IMR-90 (cell line): ENCODE measurements at regions not wholly inside any gene's neighbourhood (a gene's known extent, or its start where the extent isn't known, plus 50 kb on each side); places are given as distances from the start of the nearest gene placed in this dataset.

ENCODE experiments used
- ATAC-seq: fragments of 200-7000 bp; cut with Tn5 transposase; 2 replicates; pipeline ENCODE4 v1.9.1; 2020; ENCODE audit warnings: low read depth, mild to moderate bottlenecking, moderate library complexity
- BruUV-seq: library from RNA; stranded (reverse); fragments of 400-500 nt; replicated peaks from 2 replicates; lab custom pipeline; 2021; lab: Mats Ljungman, UMichigan
- CTCF ChIA-PET: fragments of 300-600 bp; formaldehyde crosslinking; extraction: SDS; loops from one replicate; lab custom pipeline; 2021; ENCODE audit warnings: antibody characterized with exemption; lab: Yijun Ruan, JAX
- POLR2A ChIA-PET: fragments of 300-600 bp; sonication (Branson Sonifier 250); formaldehyde crosslinking; loops from one replicate; lab custom pipeline; 2022; ENCODE audit warnings: antibody characterized with exemption; ENCODE audit not compliant: unreplicated experiment; lab: Charles Lee
- DNase-seq: peaks from one replicate; pipeline ENCODE4 v3.0.0; 2013
- H2AFZ ChIP-seq: replicated peaks from 2 replicates; pipeline ENCODE3; 2013; ENCODE audit warnings: low read length, mild to moderate bottlenecking; ENCODE audit not compliant: poor library complexity
- H2AK5ac ChIP-seq: 2 replicates; pipeline ENCODE4 v1.6.1; 2013; ENCODE audit warnings: low read depth, low read length, inconsistent platforms
- H2AK9ac ChIP-seq: replicated peaks from 2 replicates; pipeline ENCODE3; 2013; ENCODE audit warnings: mild to moderate bottlenecking, low read depth, low read length, moderate library complexity; ENCODE audit not compliant: poor library complexity
- H2BK120ac ChIP-seq: 2 replicates; pipeline ENCODE4 v1.6.1; 2013; ENCODE audit warnings: low read depth, low read length, inconsistent platforms
- H2BK15ac ChIP-seq: 3 replicates; pipeline ENCODE4 v1.6.1; 2013; ENCODE audit warnings: low read depth, low read length, inconsistent platforms
- H2BK20ac ChIP-seq: 2 replicates; pipeline ENCODE4 v1.6.1; 2013; ENCODE audit warnings: low read depth, mild to moderate bottlenecking, inconsistent platforms, low read length, moderate library complexity
- H2BK5ac ChIP-seq: 2 replicates; pipeline ENCODE4 v1.6.1; 2013; ENCODE audit warnings: mild to moderate bottlenecking, low read depth, low read length, inconsistent platforms; ENCODE audit not compliant: poor library complexity, severe bottlenecking
- H3K14ac ChIP-seq: replicated peaks from 2 replicates; pipeline ENCODE4 v1.6.1; 2013; ENCODE audit warnings: low read depth, low read length, inconsistent platforms
- H3K18ac ChIP-seq: 2 replicates; pipeline ENCODE4 v1.6.1; 2013; ENCODE audit warnings: low read depth, low read length, control low read depth
- H3K23ac ChIP-seq: 2 replicates; pipeline ENCODE4 v1.6.1; 2013; ENCODE audit warnings: low read depth, low read length, inconsistent platforms
- H3K27ac ChIP-seq: 2 replicates; pipeline ENCODE4 v1.5.1; 2013; ENCODE audit warnings: mild to moderate bottlenecking, control low read depth, low read length; ENCODE audit not compliant: insufficient read depth
- H3K27me3 ChIP-seq: 2 replicates; pipeline ENCODE4 v1.6.1; 2013; ENCODE audit warnings: low read length; ENCODE audit not compliant: control insufficient read depth, insufficient read depth
- H3K36me3 ChIP-seq: 2 replicates; pipeline ENCODE4 v1.6.1; 2013; ENCODE audit warnings: low read length, mixed read lengths; ENCODE audit not compliant: control insufficient read depth, insufficient read depth
- H3K4ac ChIP-seq: 2 replicates; pipeline ENCODE4 v1.6.1; 2013; ENCODE audit warnings: low read depth, low read length, inconsistent platforms
- H3K4me1 ChIP-seq: 2 replicates; pipeline ENCODE4 v1.6.1; 2013; ENCODE audit warnings: low read length, mixed read lengths; ENCODE audit not compliant: control insufficient read depth, insufficient read depth
- H3K4me2 ChIP-seq: 2 replicates; pipeline ENCODE4 v1.6.1; 2013; ENCODE audit warnings: low read depth, mild to moderate bottlenecking, control low read depth, low read length, moderate library complexity
- H3K4me3 ChIP-seq: 2 replicates; pipeline ENCODE4 v1.5.1; 2013; ENCODE audit warnings: low read depth, mild to moderate bottlenecking, control low read depth, low read length, moderate library complexity; ENCODE audit not compliant: insufficient read depth
- H3K56ac ChIP-seq: 2 replicates; pipeline ENCODE4 v1.6.1; 2013; ENCODE audit warnings: low read length, inconsistent platforms; ENCODE audit not compliant: insufficient read depth; ENCODE audit errors: extremely low read depth
- H3K79me1 ChIP-seq, 2 experiments: 2 replicates each; pipeline ENCODE4 v1.6.1; 2013; ENCODE audit warnings: low read length in 2 of 2, inconsistent platforms in 1 of 2, low read depth in 1 of 2
- H3K9ac ChIP-seq: 2 replicates; pipeline ENCODE4 v1.6.1; 2013; ENCODE audit warnings: low read depth, low read length, control low read depth
- H3K9me1 ChIP-seq: 2 replicates; pipeline ENCODE4 v1.6.1; 2013; ENCODE audit warnings: low read length, inconsistent platforms; ENCODE audit not compliant: insufficient read depth
- H3K9me3 ChIP-seq: 2 replicates; pipeline ENCODE4 v1.6.1; 2013; ENCODE audit warnings: low read length; ENCODE audit not compliant: control insufficient read depth, insufficient read depth
- H4K20me1 ChIP-seq: 2 replicates; pipeline ENCODE4 v1.6.1; 2013; ENCODE audit warnings: low read length, inconsistent platforms; ENCODE audit not compliant: insufficient read depth
- H4K5ac ChIP-seq: 2 replicates; pipeline ENCODE4 v1.6.1; 2013; ENCODE audit warnings: mild to moderate bottlenecking, low read depth, low read length, control low read depth
- H4K8ac ChIP-seq, 2 experiments: 2 replicates each; pipeline ENCODE4 v1.6.1; 2013; ENCODE audit warnings: low read depth in 2 of 2, low read length in 2 of 2, control low read depth in 1 of 2, inconsistent platforms in 1 of 2
- H4K91ac ChIP-seq: 2 replicates; pipeline ENCODE4 v1.6.1; 2013; ENCODE audit warnings: low read depth, low read length, inconsistent platforms; ENCODE audit not compliant: insufficient read depth
- BHLHE40 ChIP-seq: fragments of 150-350 bp; IDR thresholded peaks from 2 replicates; pipeline ENCODE4 v1.6.1; 2016; ENCODE audit warnings: mild to moderate bottlenecking, low read depth, low read length
- CEBPB ChIP-seq: IDR thresholded peaks from 2 replicates; pipeline ENCODE4 v1.6.1; 2012; ENCODE audit warnings: low read depth, low read length, improper control_type of control experiment
- CHD1 ChIP-seq: IDR thresholded peaks from 2 replicates; pipeline ENCODE4 v1.6.1; 2012; ENCODE audit warnings: low read depth, low read length, improper control_type of control experiment
- CTCF ChIP-seq: conservative IDR thresholded peaks from 2 replicates; pipeline ENCODE4 v1.5.1; 2012; ENCODE audit warnings: mild to moderate bottlenecking, low read depth, low read length, improper control_type of control experiment
- ELK1 ChIP-seq: fragments of 150-350 bp; IDR thresholded peaks from 2 replicates; pipeline ENCODE4 v1.6.1; 2016; ENCODE audit warnings: low read depth, mild to moderate bottlenecking, low read length, moderate library complexity, borderline replicate concordance
- FOS ChIP-seq: fragments of 150-350 bp; IDR thresholded peaks from 2 replicates; pipeline ENCODE4 v1.6.1; 2016; ENCODE audit warnings: low read depth, low read length
- MAFK ChIP-seq: IDR thresholded peaks from 2 replicates; pipeline ENCODE4 v1.6.1; 2012; ENCODE audit warnings: low read depth, low read length, improper control_type of control experiment
- MAZ ChIP-seq: IDR thresholded peaks from 2 replicates; pipeline ENCODE4 v1.6.1; 2012; ENCODE audit warnings: low read depth, mild to moderate bottlenecking, low read length, improper control_type of control experiment, moderate library complexity, borderline replicate concordance
- NFE2L2 ChIP-seq: fragments of 150-350 bp; IDR thresholded peaks from 2 replicates; pipeline ENCODE4 v1.6.1; 2016; ENCODE audit warnings: low read depth, mild to moderate bottlenecking, low read length
- RAD21 ChIP-seq: IDR thresholded peaks from 2 replicates; pipeline ENCODE4 v1.6.1; 2012; ENCODE audit warnings: low read length, improper control_type of control experiment
- RCOR1 ChIP-seq: IDR thresholded peaks from 2 replicates; pipeline ENCODE4 v1.6.1; 2012; ENCODE audit warnings: mild to moderate bottlenecking, low read length, improper control_type of control experiment; ENCODE audit not compliant: insufficient replicate concordance
- RFX5 ChIP-seq: IDR thresholded peaks from 2 replicates; pipeline ENCODE4 v1.8.0; 2012; ENCODE audit warnings: low read depth, mild to moderate bottlenecking, low read length, moderate library complexity
- SMC3 ChIP-seq: fragments of 150-350 bp; IDR thresholded peaks from 2 replicates; pipeline ENCODE4 v1.6.1; 2016; ENCODE audit warnings: low read depth, mild to moderate bottlenecking, antibody characterized with exemption, low read length, moderate library complexity
- USF2 ChIP-seq: fragments of 150-350 bp; IDR thresholded peaks from 2 replicates; pipeline ENCODE4 v1.6.1; 2017; ENCODE audit warnings: mild to moderate bottlenecking, antibody characterized with exemption, low read length, low read depth
- WGBS, 2 experiments: methylation state at CpG; one replicate each; pipeline versions ENCODE4 v1.1.5 to v1.1.7; 2013; ENCODE audit warnings: missing lambda C conversion rate in 2 of 2; ENCODE audit not compliant: insufficient read length in 1 of 2; ENCODE audit errors: extremely low coverage in 2 of 2; 5-methylcytosine and 5-hydroxymethylcytosine counted together
- dilution Hi-C: fragments of 300-500 bp; cut with HindIII; formaldehyde crosslinking; loops from one replicate; pipeline ENCODE4 v1.14.3; 2018; ENCODE audit warnings: low sequenced_read_pairs; ENCODE audit not compliant: unreplicated experiment
- in situ Hi-C: fragments of 300-500 bp; cut with MboI; formaldehyde crosslinking; loops from 3 replicates; pipeline ENCODE4 v1.14.3; 2019; ENCODE audit warnings: low sequenced_read_pairs, inconsistent platforms, mixed read lengths
- intact Hi-C: fragments of 100-400 bp; cut with micrococcal nuclease; formaldehyde crosslinking; loops from 2 replicates; pipeline ENCODE4 v1.10.0; 2022

GRCh38 chr2:43168016-43168369 lies 58.4 kb downstream of the ZFP36L2 start:
- Histone ChIP-seq H3K27me3 (no peaks in the 10 kb centered on the region), H2BK20ac (peak overlapping the region; percentile 59), H3K9me3 (no peaks in the 10 kb centered on the region), H4K91ac (peak overlapping the region; percentile 89; the same call in 1 of the 2 replicates), H3K4me1 (peaks cover 15% of the 10 kb centered on the region), H3K4me3 (no peak overlapping the region), H2AFZ (peak overlapping the region; percentile 89), H3K9me1 (peaks cover 7% of the 10 kb centered on the region), H3K79me1 (no peaks in the 10 kb centered on the region), H3K36me3 (no peaks in the 10 kb centered on the region), H3K14ac (peak overlapping the region; percentile 43; the same call in 1 of the 2 replicates), H4K5ac (peak overlapping the region; percentile 68), H4K8ac (peak overlapping the region; percentile 35 to 86; a peak in 3 of 4 replicates), H3K56ac (no peak overlapping the region), H2AK5ac (peak overlapping the region; percentile 96), H2BK15ac (peak overlapping the region; percentile 83; the same call in 1 of the 3 replicates), H3K23ac (no peak overlapping the region), H2AK9ac (peak overlapping the region; percentile 88), H3K4me2 (no peak overlapping the region), H3K4ac (peak overlapping the region; percentile 89), H2BK120ac (peak overlapping the region; percentile 87), H2BK5ac (no peak overlapping the region), H3K18ac (peak overlapping the region; percentile 10; the same call in 1 of the 2 replicates), H4K20me1 (no peaks in the 10 kb centered on the region), H3K9ac (no peak overlapping the region), H3K27ac (no peak overlapping the region)
- POLR2A ChIA-PET: no interaction called here
- dilution Hi-C loops (no loop called here), in situ Hi-C loops (no loop called here), intact Hi-C loops (no loop called here)
- WGBS, 2 experiments: no CpG with 5 or more reads among the region's 1 CpG
- no peak for TF ChIP-seq RAD21
- TF ChIP-seq FOS: no peak
- no peak for TF ChIP-seq CEBPB
- TF ChIP-seq CTCF: no peak
- no peak for TF ChIP-seq MAFK
- TF ChIP-seq RCOR1: no peak
- TF ChIP-seq CHD1: no peak
- no peak for TF ChIP-seq USF2
- no peak for TF ChIP-seq NFE2L2
- no peak for TF ChIP-seq MAZ
- no peak for TF ChIP-seq SMC3
- no peak for TF ChIP-seq RFX5
- TF ChIP-seq BHLHE40: no peak
- TF ChIP-seq ELK1: no peak
- ATAC-seq: peak; percentile 8; the same call in 1 of the 2 replicates
- CTCF ChIA-PET: interaction anchor here (0.8 kb wide), 1 partner anchor 193 kb away, joined by 3 read pairs; no protein-coding TSS in a partner anchor
- no peak for DNase-seq
- BruUV-seq: no TSS peak
